IMR-90 (cell line): ENCODE measurements at regions not wholly inside any gene's neighbourhood (a gene's known extent, or its start where the extent isn't known, plus 50 kb on each side); places are given as distances from the start of the nearest gene placed in this dataset.

Source experiments
- ATAC-seq: fragments of 200-7000 bp; cut with Tn5 transposase; 2 replicates; pipeline ENCODE4 v1.9.1; 2020; ENCODE audit warnings: low read depth, mild to moderate bottlenecking, moderate library complexity
- BruUV-seq: library from RNA; stranded (reverse); fragments of 400-500 nt; replicated peaks from 2 replicates; lab custom pipeline; 2021; lab: Mats Ljungman, UMichigan
- CTCF ChIA-PET: fragments of 300-600 bp; formaldehyde crosslinking; extraction: SDS; loops from one replicate; lab custom pipeline; 2021; ENCODE audit warnings: antibody characterized with exemption; lab: Yijun Ruan, JAX
- POLR2A ChIA-PET: fragments of 300-600 bp; sonication (Branson Sonifier 250); formaldehyde crosslinking; loops from one replicate; lab custom pipeline; 2022; ENCODE audit warnings: antibody characterized with exemption; ENCODE audit not compliant: unreplicated experiment; lab: Charles Lee
- DNase-seq: peaks from one replicate; pipeline ENCODE4 v3.0.0; 2013
- H2AFZ ChIP-seq: replicated peaks from 2 replicates; pipeline ENCODE3; 2013; ENCODE audit warnings: low read length, mild to moderate bottlenecking; ENCODE audit not compliant: poor library complexity
- H2AK5ac ChIP-seq: 2 replicates; pipeline ENCODE4 v1.6.1; 2013; ENCODE audit warnings: low read depth, low read length, inconsistent platforms
- H2AK9ac ChIP-seq: replicated peaks from 2 replicates; pipeline ENCODE3; 2013; ENCODE audit warnings: mild to moderate bottlenecking, low read depth, low read length, moderate library complexity; ENCODE audit not compliant: poor library complexity
- H2BK120ac ChIP-seq: 2 replicates; pipeline ENCODE4 v1.6.1; 2013; ENCODE audit warnings: low read depth, low read length, inconsistent platforms
- H2BK15ac ChIP-seq: 3 replicates; pipeline ENCODE4 v1.6.1; 2013; ENCODE audit warnings: low read depth, low read length, inconsistent platforms
- H2BK20ac ChIP-seq: 2 replicates; pipeline ENCODE4 v1.6.1; 2013; ENCODE audit warnings: low read depth, mild to moderate bottlenecking, inconsistent platforms, low read length, moderate library complexity
- H2BK5ac ChIP-seq: 2 replicates; pipeline ENCODE4 v1.6.1; 2013; ENCODE audit warnings: mild to moderate bottlenecking, low read depth, low read length, inconsistent platforms; ENCODE audit not compliant: poor library complexity, severe bottlenecking
- H3K14ac ChIP-seq: replicated peaks from 2 replicates; pipeline ENCODE4 v1.6.1; 2013; ENCODE audit warnings: low read depth, low read length, inconsistent platforms
- H3K18ac ChIP-seq: 2 replicates; pipeline ENCODE4 v1.6.1; 2013; ENCODE audit warnings: low read depth, low read length, control low read depth
- H3K23ac ChIP-seq: 2 replicates; pipeline ENCODE4 v1.6.1; 2013; ENCODE audit warnings: low read depth, low read length, inconsistent platforms
- H3K27ac ChIP-seq: 2 replicates; pipeline ENCODE4 v1.5.1; 2013; ENCODE audit warnings: mild to moderate bottlenecking, control low read depth, low read length; ENCODE audit not compliant: insufficient read depth
- H3K27me3 ChIP-seq: 2 replicates; pipeline ENCODE4 v1.6.1; 2013; ENCODE audit warnings: low read length; ENCODE audit not compliant: control insufficient read depth, insufficient read depth
- H3K36me3 ChIP-seq: 2 replicates; pipeline ENCODE4 v1.6.1; 2013; ENCODE audit warnings: low read length, mixed read lengths; ENCODE audit not compliant: control insufficient read depth, insufficient read depth
- H3K4ac ChIP-seq: 2 replicates; pipeline ENCODE4 v1.6.1; 2013; ENCODE audit warnings: low read depth, low read length, inconsistent platforms
- H3K4me1 ChIP-seq: 2 replicates; pipeline ENCODE4 v1.6.1; 2013; ENCODE audit warnings: low read length, mixed read lengths; ENCODE audit not compliant: control insufficient read depth, insufficient read depth
- H3K4me2 ChIP-seq: 2 replicates; pipeline ENCODE4 v1.6.1; 2013; ENCODE audit warnings: low read depth, mild to moderate bottlenecking, control low read depth, low read length, moderate library complexity
- H3K4me3 ChIP-seq: 2 replicates; pipeline ENCODE4 v1.5.1; 2013; ENCODE audit warnings: low read depth, mild to moderate bottlenecking, control low read depth, low read length, moderate library complexity; ENCODE audit not compliant: insufficient read depth
- H3K56ac ChIP-seq: 2 replicates; pipeline ENCODE4 v1.6.1; 2013; ENCODE audit warnings: low read length, inconsistent platforms; ENCODE audit not compliant: insufficient read depth; ENCODE audit errors: extremely low read depth
- H3K79me1 ChIP-seq, 2 experiments: 2 replicates each; pipeline ENCODE4 v1.6.1; 2013; ENCODE audit warnings: low read length in 2 of 2, inconsistent platforms in 1 of 2, low read depth in 1 of 2
- H3K9ac ChIP-seq: 2 replicates; pipeline ENCODE4 v1.6.1; 2013; ENCODE audit warnings: low read depth, low read length, control low read depth
- H3K9me1 ChIP-seq: 2 replicates; pipeline ENCODE4 v1.6.1; 2013; ENCODE audit warnings: low read length, inconsistent platforms; ENCODE audit not compliant: insufficient read depth
- H3K9me3 ChIP-seq: 2 replicates; pipeline ENCODE4 v1.6.1; 2013; ENCODE audit warnings: low read length; ENCODE audit not compliant: control insufficient read depth, insufficient read depth
- H4K20me1 ChIP-seq: 2 replicates; pipeline ENCODE4 v1.6.1; 2013; ENCODE audit warnings: low read length, inconsistent platforms; ENCODE audit not compliant: insufficient read depth
- H4K5ac ChIP-seq: 2 replicates; pipeline ENCODE4 v1.6.1; 2013; ENCODE audit warnings: mild to moderate bottlenecking, low read depth, low read length, control low read depth
- H4K8ac ChIP-seq, 2 experiments: 2 replicates each; pipeline ENCODE4 v1.6.1; 2013; ENCODE audit warnings: low read depth in 2 of 2, low read length in 2 of 2, control low read depth in 1 of 2, inconsistent platforms in 1 of 2
- H4K91ac ChIP-seq: 2 replicates; pipeline ENCODE4 v1.6.1; 2013; ENCODE audit warnings: low read depth, low read length, inconsistent platforms; ENCODE audit not compliant: insufficient read depth
- BHLHE40 ChIP-seq: fragments of 150-350 bp; IDR thresholded peaks from 2 replicates; pipeline ENCODE4 v1.6.1; 2016; ENCODE audit warnings: mild to moderate bottlenecking, low read depth, low read length
- CEBPB ChIP-seq: IDR thresholded peaks from 2 replicates; pipeline ENCODE4 v1.6.1; 2012; ENCODE audit warnings: low read depth, low read length, improper control_type of control experiment
- CHD1 ChIP-seq: IDR thresholded peaks from 2 replicates; pipeline ENCODE4 v1.6.1; 2012; ENCODE audit warnings: low read depth, low read length, improper control_type of control experiment
- CTCF ChIP-seq: conservative IDR thresholded peaks from 2 replicates; pipeline ENCODE4 v1.5.1; 2012; ENCODE audit warnings: mild to moderate bottlenecking, low read depth, low read length, improper control_type of control experiment
- ELK1 ChIP-seq: fragments of 150-350 bp; IDR thresholded peaks from 2 replicates; pipeline ENCODE4 v1.6.1; 2016; ENCODE audit warnings: low read depth, mild to moderate bottlenecking, low read length, moderate library complexity, borderline replicate concordance
- FOS ChIP-seq: fragments of 150-350 bp; IDR thresholded peaks from 2 replicates; pipeline ENCODE4 v1.6.1; 2016; ENCODE audit warnings: low read depth, low read length
- MAFK ChIP-seq: IDR thresholded peaks from 2 replicates; pipeline ENCODE4 v1.6.1; 2012; ENCODE audit warnings: low read depth, low read length, improper control_type of control experiment
- MAZ ChIP-seq: IDR thresholded peaks from 2 replicates; pipeline ENCODE4 v1.6.1; 2012; ENCODE audit warnings: low read depth, mild to moderate bottlenecking, low read length, improper control_type of control experiment, moderate library complexity, borderline replicate concordance
- MXI1 ChIP-seq: IDR thresholded peaks from 2 replicates; pipeline ENCODE4 v1.6.1; 2012; ENCODE audit warnings: low read depth, mild to moderate bottlenecking, low read length, moderate library complexity, borderline replicate concordance
- NFE2L2 ChIP-seq: fragments of 150-350 bp; IDR thresholded peaks from 2 replicates; pipeline ENCODE4 v1.6.1; 2016; ENCODE audit warnings: low read depth, mild to moderate bottlenecking, low read length
- POLR2A ChIP-seq: IDR thresholded peaks from 2 replicates; pipeline ENCODE4 v1.6.1; 2012; ENCODE audit warnings: mild to moderate bottlenecking, low read depth, low read length
- RAD21 ChIP-seq: IDR thresholded peaks from 2 replicates; pipeline ENCODE4 v1.6.1; 2012; ENCODE audit warnings: low read length, improper control_type of control experiment
- RCOR1 ChIP-seq: IDR thresholded peaks from 2 replicates; pipeline ENCODE4 v1.6.1; 2012; ENCODE audit warnings: mild to moderate bottlenecking, low read length, improper control_type of control experiment; ENCODE audit not compliant: insufficient replicate concordance
- RFX5 ChIP-seq: IDR thresholded peaks from 2 replicates; pipeline ENCODE4 v1.8.0; 2012; ENCODE audit warnings: low read depth, mild to moderate bottlenecking, low read length, moderate library complexity
- SMC3 ChIP-seq: fragments of 150-350 bp; IDR thresholded peaks from 2 replicates; pipeline ENCODE4 v1.6.1; 2016; ENCODE audit warnings: low read depth, mild to moderate bottlenecking, antibody characterized with exemption, low read length, moderate library complexity
- USF2 ChIP-seq: fragments of 150-350 bp; IDR thresholded peaks from 2 replicates; pipeline ENCODE4 v1.6.1; 2017; ENCODE audit warnings: mild to moderate bottlenecking, antibody characterized with exemption, low read length, low read depth
- WGBS, 2 experiments: methylation state at CpG; one replicate each; pipeline versions ENCODE4 v1.1.5 to v1.1.7; 2013; ENCODE audit warnings: missing lambda C conversion rate in 2 of 2; ENCODE audit not compliant: insufficient read length in 1 of 2; ENCODE audit errors: extremely low coverage in 2 of 2; 5-methylcytosine and 5-hydroxymethylcytosine counted together
- dilution Hi-C: fragments of 300-500 bp; cut with HindIII; formaldehyde crosslinking; loops from one replicate; pipeline ENCODE4 v1.14.3; 2018; ENCODE audit warnings: low sequenced_read_pairs; ENCODE audit not compliant: unreplicated experiment
- in situ Hi-C: fragments of 300-500 bp; cut with MboI; formaldehyde crosslinking; loops from 3 replicates; pipeline ENCODE4 v1.14.3; 2019; ENCODE audit warnings: low sequenced_read_pairs, inconsistent platforms, mixed read lengths
- intact Hi-C: fragments of 100-400 bp; cut with micrococcal nuclease; formaldehyde crosslinking; loops from 2 replicates; pipeline ENCODE4 v1.10.0; 2022

DNA sequence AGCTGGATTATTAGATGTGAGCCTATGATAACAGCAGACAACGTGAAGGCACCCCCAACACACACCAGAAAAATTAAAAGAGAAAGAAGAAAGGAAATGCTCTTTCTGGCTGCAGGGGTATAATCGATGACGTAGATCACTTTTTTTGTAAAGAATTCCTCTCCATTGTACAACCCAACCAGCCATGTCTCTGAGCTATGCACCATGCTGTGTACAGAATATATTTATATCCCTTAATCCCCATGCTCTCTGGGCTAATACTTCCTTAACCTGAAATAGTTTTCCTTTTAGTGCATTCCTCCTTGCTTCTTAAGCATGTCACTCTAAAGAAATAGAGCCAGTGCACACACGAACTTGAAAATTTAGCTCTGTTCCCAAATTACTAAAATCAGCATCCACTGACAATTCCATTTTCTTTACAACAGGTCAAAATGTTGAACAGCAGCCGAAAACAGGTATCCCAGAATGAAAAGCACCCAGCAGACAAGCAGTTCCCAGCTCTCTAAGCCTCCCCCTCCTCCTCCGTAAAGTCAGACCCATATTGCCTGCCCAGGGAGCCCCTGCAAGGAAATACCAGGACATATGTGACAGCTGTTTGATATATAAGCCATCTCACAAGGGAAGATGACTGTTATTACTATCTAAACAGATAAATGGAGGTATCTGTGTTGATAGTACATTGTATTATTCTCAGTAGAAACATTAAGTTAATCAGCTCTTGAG, 247.4 kb upstream of the RAB6C start:
- Histone ChIP-seq H2BK15ac (no peak overlapping the region), H3K4me1 (no peaks in the 10 kb centered on the region), H3K9ac (no peak overlapping the region), H4K5ac (no peak overlapping the region), H2AK5ac (no peak overlapping the region), H3K4me2 (no peak overlapping the region), H3K27me3 (no peaks in the 10 kb centered on the region), H4K20me1 (no peaks in the 10 kb centered on the region; the same call in 1 of the 2 replicates), H2BK120ac (no peak overlapping the region), H2AK9ac (no peak overlapping the region), H3K4me3 (no peak overlapping the region), H3K56ac (no peak overlapping the region), H3K14ac (no peak overlapping the region), H2BK5ac (no peak overlapping the region), H3K9me3 (peaks cover 18% of the 10 kb centered on the region), H3K27ac (no peak overlapping the region), H4K91ac (no peak overlapping the region), H3K36me3 (no peaks in the 10 kb centered on the region), H3K79me1 (no peaks in the 10 kb centered on the region), H3K9me1 (no peaks in the 10 kb centered on the region), H3K18ac (no peak overlapping the region), H3K23ac (no peak overlapping the region), H4K8ac (no peak overlapping the region), H2BK20ac (no peak overlapping the region), H2AFZ (no peak overlapping the region), H3K4ac (no peak overlapping the region)
- CTCF ChIA-PET: no interaction called here
- DNase-seq: no peak
- in situ Hi-C loops (no loop called here), dilution Hi-C loops (no loop called here), intact Hi-C loops (no loop called here)
- WGBS, 2 experiments: 14% methylated on average over 1 of the region's 6 CpGs; no CpG with 5 or more reads in 1 of the 2 experiments
- TF ChIP-seq FOS (no peak), BHLHE40 (no peak), CHD1 (no peak), POLR2A (no peak), RCOR1 (no peak), ELK1 (no peak), USF2 (no peak), MXI1 (no peak), CEBPB (no peak), NFE2L2 (no peak), SMC3 (no peak), CTCF (no peak), RAD21 (no peak), MAFK (no peak), RFX5 (no peak), MAZ (no peak)
- POLR2A ChIA-PET: no interaction called here
- BruUV-seq: no TSS peak
- no peak for ATAC-seq
